ENCODE measurements at regions not wholly inside any gene's neighbourhood (a gene's known extent, or its start where the extent isn't known, plus 50 kb on each side); places are given as distances from the start of the nearest gene placed in this dataset.

DNA sequence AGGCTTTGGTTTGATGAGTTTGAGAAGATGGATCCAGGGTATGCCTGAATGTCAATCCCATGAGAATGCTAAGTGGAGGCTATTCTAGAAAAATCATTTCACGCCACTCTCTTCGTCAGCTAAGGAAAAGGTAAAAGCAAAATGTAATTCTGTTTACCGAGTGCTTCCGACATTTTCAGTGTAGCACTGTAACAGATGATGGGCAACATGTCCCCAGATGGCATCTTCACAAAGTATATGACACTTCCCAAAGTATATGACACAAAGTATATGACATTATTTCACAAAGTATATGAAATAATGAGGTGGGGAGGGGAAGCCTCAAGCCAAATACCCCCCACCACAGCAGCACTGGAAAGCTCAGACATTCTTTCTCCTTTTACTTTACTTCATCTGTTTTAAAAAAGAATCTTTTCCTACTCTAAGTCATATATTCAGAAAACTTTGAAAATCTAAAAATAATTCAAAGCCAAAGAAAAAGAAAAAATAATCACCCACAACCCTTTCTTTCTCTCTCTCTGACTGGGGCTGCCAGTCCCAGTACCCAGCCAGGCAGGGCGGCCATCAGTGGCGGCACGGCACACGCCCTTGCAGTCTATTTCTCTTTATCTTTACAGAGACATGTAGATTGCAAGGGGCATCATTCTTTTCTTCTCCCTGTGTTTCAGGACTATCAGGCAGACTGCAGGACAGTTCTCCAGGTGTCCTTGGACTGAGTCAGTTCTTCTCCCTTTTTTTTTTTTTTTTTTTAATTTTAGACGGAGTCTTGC lies 179.8 kb downstream of the SNX10 start:
- TF ChIP-seq JUND (IDR thresholded peaks at IDR 0.05) (no peak), ELF1 (IDR thresholded peaks at IDR 0.05) (no peak), RAD21 (IDR thresholded peaks at IDR 0.05; ENCODE audit: low read length) (no peak), MEF2A (IDR thresholded peaks at IDR 0.05; ENCODE audit: borderline replicate concordance, low read depth) (no peak), EZH2phosphoT487 (IDR thresholded peaks at IDR 0.05; ENCODE audit: borderline replicate concordance, low read depth) (no peak), CHD2 (IDR thresholded peaks at IDR 0.05; ENCODE audit: low read length, partially characterized antibody) (no peak), FOSL2 (IDR thresholded peaks at IDR 0.05; ENCODE audit: borderline replicate concordance, low read depth) (no peak), RXRA (IDR thresholded peaks at IDR 0.05; ENCODE audit: borderline replicate concordance, low read depth) (no peak), GABPA (IDR thresholded peaks at IDR 0.05; ENCODE audit: low read depth) (no peak), SMC3 (IDR thresholded peaks at IDR 0.05; ENCODE audit: low read depth, low read length) (no peak), MXI1 (IDR thresholded peaks at IDR 0.05; ENCODE audit: low read depth, low read length) (no peak), SIN3A (IDR thresholded peaks at IDR 0.05; ENCODE audit: borderline replicate concordance, low read depth, low read length) (no peak), POLR2AphosphoS5 (IDR thresholded peaks at IDR 0.05; ENCODE audit: low read depth, low read length) (no peak), RFX5 (IDR thresholded peaks at IDR 0.05; ENCODE audit: low read length) (no peak), TAF1 (IDR thresholded peaks at IDR 0.05; ENCODE audit: borderline replicate concordance, low read depth, low read length) (no peak), NRF1 (IDR thresholded peaks at IDR 0.05; ENCODE audit: low read depth, low read length) (no peak)
- TF ChIP-seq, protein P1, sequence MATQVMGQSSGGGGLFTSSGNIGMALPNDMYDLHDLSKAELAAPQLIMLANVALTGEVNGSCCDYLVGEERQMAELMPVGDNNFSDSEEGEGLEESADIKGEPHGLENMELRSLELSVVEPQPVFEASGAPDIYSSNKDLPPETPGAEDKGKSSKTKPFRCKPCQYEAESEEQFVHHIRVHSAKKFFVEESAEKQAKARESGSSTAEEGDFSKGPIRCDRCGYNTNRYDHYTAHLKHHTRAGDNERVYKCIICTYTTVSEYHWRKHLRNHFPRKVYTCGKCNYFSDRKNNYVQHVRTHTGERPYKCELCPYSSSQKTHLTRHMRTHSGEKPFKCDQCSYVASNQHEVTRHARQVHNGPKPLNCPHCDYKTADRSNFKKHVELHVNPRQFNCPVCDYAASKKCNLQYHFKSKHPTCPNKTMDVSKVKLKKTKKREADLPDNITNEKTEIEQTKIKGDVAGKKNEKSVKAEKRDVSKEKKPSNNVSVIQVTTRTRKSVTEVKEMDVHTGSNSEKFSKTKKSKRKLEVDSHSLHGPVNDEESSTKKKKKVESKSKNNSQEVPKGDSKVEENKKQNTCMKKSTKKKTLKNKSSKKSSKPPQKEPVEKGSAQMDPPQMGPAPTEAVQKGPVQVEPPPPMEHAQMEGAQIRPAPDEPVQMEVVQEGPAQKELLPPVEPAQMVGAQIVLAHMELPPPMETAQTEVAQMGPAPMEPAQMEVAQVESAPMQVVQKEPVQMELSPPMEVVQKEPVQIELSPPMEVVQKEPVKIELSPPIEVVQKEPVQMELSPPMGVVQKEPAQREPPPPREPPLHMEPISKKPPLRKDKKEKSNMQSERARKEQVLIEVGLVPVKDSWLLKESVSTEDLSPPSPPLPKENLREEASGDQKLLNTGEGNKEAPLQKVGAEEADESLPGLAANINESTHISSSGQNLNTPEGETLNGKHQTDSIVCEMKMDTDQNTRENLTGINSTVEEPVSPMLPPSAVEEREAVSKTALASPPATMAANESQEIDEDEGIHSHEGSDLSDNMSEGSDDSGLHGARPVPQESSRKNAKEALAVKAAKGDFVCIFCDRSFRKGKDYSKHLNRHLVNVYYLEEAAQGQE (IDR thresholded peaks at IDR 0.05; ENCODE audit: low read depth, low read length): no peak
- TF ChIP-seq, protein P2, sequence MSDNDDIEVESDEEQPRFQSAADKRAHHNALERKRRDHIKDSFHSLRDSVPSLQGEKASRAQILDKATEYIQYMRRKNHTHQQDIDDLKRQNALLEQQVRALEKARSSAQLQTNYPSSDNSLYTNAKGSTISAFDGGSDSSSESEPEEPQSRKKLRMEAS (IDR thresholded peaks at IDR 0.05; ENCODE audit: low read depth): no peak
- TF ChIP-seq, protein P3, sequence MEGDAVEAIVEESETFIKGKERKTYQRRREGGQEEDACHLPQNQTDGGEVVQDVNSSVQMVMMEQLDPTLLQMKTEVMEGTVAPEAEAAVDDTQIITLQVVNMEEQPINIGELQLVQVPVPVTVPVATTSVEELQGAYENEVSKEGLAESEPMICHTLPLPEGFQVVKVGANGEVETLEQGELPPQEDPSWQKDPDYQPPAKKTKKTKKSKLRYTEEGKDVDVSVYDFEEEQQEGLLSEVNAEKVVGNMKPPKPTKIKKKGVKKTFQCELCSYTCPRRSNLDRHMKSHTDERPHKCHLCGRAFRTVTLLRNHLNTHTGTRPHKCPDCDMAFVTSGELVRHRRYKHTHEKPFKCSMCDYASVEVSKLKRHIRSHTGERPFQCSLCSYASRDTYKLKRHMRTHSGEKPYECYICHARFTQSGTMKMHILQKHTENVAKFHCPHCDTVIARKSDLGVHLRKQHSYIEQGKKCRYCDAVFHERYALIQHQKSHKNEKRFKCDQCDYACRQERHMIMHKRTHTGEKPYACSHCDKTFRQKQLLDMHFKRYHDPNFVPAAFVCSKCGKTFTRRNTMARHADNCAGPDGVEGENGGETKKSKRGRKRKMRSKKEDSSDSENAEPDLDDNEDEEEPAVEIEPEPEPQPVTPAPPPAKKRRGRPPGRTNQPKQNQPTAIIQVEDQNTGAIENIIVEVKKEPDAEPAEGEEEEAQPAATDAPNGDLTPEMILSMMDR (IDR thresholded peaks at IDR 0.05): no peak
- TF ChIP-seq, protein P4, sequence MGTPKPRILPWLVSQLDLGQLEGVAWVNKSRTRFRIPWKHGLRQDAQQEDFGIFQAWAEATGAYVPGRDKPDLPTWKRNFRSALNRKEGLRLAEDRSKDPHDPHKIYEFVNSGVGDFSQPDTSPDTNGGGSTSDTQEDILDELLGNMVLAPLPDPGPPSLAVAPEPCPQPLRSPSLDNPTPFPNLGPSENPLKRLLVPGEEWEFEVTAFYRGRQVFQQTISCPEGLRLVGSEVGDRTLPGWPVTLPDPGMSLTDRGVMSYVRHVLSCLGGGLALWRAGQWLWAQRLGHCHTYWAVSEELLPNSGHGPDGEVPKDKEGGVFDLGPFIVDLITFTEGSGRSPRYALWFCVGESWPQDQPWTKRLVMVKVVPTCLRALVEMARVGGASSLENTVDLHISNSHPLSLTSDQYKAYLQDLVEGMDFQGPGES (IDR thresholded peaks at IDR 0.05; ENCODE audit: low read depth, low read length): no peak
- Histone ChIP-seq H3K4me2 (no peak overlapping the region), H4K20me1 (ENCODE audit: insufficient read depth) (no peaks in the 10 kb centered on the region), H2AFZ (ENCODE audit: low read depth) (no peak overlapping the region), H3F3A (replicated peaks; ENCODE audit: insufficient read depth) (no peaks in the 10 kb centered on the region), H3K9ac (no peak overlapping the region), H3K27ac (ENCODE audit: low read depth in 2 of 2, low read length in 1 of 2) (no peak overlapping the region), H3K4me1 (ENCODE audit: control insufficient read depth in 1 of 2, insufficient read depth in 2 of 2, low read depth in 1 of 2, low read length in 1 of 2) (no peaks in the 10 kb centered on the region), H3K79me2 (ENCODE audit: insufficient read depth) (no peaks in the 10 kb centered on the region), H3K9me2 (no peaks in the 10 kb centered on the region), H3K36me3 (replicated peaks in 1 of 2; ENCODE audit: control insufficient read depth in 1 of 2, insufficient read depth in 2 of 2, low read length in 1 of 2) (no peaks in the 10 kb centered on the region), H3K27me3 (ENCODE audit: insufficient read depth) (no peaks in the 10 kb centered on the region), H3K4me3 (ENCODE audit: low read depth in 2 of 2, low read length in 1 of 2) (no peak overlapping the region), H3K9me3 (no peaks in the 10 kb centered on the region)
- ChIA-PET CTCF (interaction anchor here (1.0 to 1.9 kb wide), 6 partner anchors 10 to 196 kb away, joined by 3 to 5 read pairs (median 4); no protein-coding TSS in a partner anchor), POLR2A (no interaction called here)
- 69% methylated on average over 9 of the region's 9 CpGs for WGBS (ENCODE audit: low lambda C conversion rate)
- DNase-seq: no peak

Data from SK-N-SH (cell line).